GM12878 (cell line): ENCODE measurements at regions not wholly inside any gene's neighbourhood (a gene's known extent, or its start where the extent isn't known, plus 50 kb on each side); places are given as distances from the start of the nearest gene placed in this dataset.

Experiments used
- CHD4 ChIP-seq: fragments of 200-600 bp; sonication (generic); IDR thresholded peaks from 2 replicates; pipeline ENCODE4 v1.6.1; 2016; ENCODE audit warnings: mild to moderate bottlenecking
- CTCF ChIP-seq, 3 experiments: IDR thresholded peaks in 2 of 3; conservative IDR thresholded peaks in 1 of 3; 2 replicates each; pipeline ENCODE4 v1.5.1; 2011; ENCODE audit warnings: low read depth in 3 of 3, low read length in 3 of 3, mild to moderate bottlenecking in 3 of 3, control low read depth in 2 of 3, moderate library complexity in 2 of 3, inconsistent platforms in 1 of 3, mixed read lengths in 1 of 3; ENCODE audit not compliant: control insufficient read depth in 2 of 3, insufficient read depth in 1 of 3; ENCODE audit errors: extremely low read depth in 1 of 3
- FOXK2 ChIP-seq: fragments of 450-650 bp; IDR thresholded peaks from 2 replicates; pipeline ENCODE4 v1.6.1; 2017; ENCODE audit warnings: mild to moderate bottlenecking, moderate library complexity
- KDM1A ChIP-seq: fragments of 200-600 bp; sonication (generic); IDR thresholded peaks from 2 replicates; pipeline ENCODE4 v1.6.1; 2016; ENCODE audit warnings: borderline replicate concordance
- MAX ChIP-seq: IDR thresholded peaks from 2 replicates; pipeline ENCODE4 v1.6.1; 2012; ENCODE audit warnings: low read depth, low read length, improper control_type of control experiment
- MYC ChIP-seq: IDR thresholded peaks from 2 replicates; pipeline ENCODE4 v1.6.1; 2011; ENCODE audit warnings: mild to moderate bottlenecking, low read length, moderate library complexity, inconsistent platforms; ENCODE audit not compliant: insufficient read depth, insufficient replicate concordance, insufficient read length, severe bottlenecking
- POLR2A ChIP-seq: IDR thresholded peaks from 2 replicates; pipeline ENCODE4 v1.6.1; 2011; ENCODE audit warnings: low read depth, mild to moderate bottlenecking, low read length
- RFX5 ChIP-seq: IDR thresholded peaks from 2 replicates; pipeline ENCODE4 v1.6.1; 2011; ENCODE audit warnings: low read depth, low read length, improper control_type of control experiment
- SRF ChIP-seq, 2 experiments: IDR thresholded peaks; 2 replicates each; pipeline ENCODE4 v1.6.1; 2011; ENCODE audit warnings: low read depth in 2 of 2, low read length in 2 of 2, mild to moderate bottlenecking in 1 of 2, moderate library complexity in 1 of 2

GRCh38 chr13:111058796-111059506, 56.2 kb upstream of the ARHGEF7 start:
- no peak for TF ChIP-seq RFX5
- no peak for TF ChIP-seq POLR2A
- no peak for TF ChIP-seq CTCF (IDR thresholded peaks at IDR 0.05 in 2 of 3, conservative IDR thresholded peaks at IDR 0.05 in 1 of 3; ENCODE audit: control insufficient read depth in 2 of 3, extremely low read depth in 1 of 3, insufficient read depth in 1 of 3, low read depth in 3 of 3, low read length in 3 of 3)
- TF ChIP-seq MAX, result no peak
- TF ChIP-seq MYC, result no peak
- TF ChIP-seq CHD4, result no peak
- TF ChIP-seq SRF (IDR thresholded peaks at IDR 0.05; ENCODE audit: low read depth in 2 of 2, low read length in 2 of 2), result no peak
- no peak for TF ChIP-seq KDM1A
- TF ChIP-seq FOXK2, result no peak
